ENCODE measurements at regions not wholly inside any gene's neighbourhood (a gene's known extent, or its start where the extent isn't known, plus 50 kb on each side); places are given as distances from the start of the nearest gene placed in this dataset.

DNA sequence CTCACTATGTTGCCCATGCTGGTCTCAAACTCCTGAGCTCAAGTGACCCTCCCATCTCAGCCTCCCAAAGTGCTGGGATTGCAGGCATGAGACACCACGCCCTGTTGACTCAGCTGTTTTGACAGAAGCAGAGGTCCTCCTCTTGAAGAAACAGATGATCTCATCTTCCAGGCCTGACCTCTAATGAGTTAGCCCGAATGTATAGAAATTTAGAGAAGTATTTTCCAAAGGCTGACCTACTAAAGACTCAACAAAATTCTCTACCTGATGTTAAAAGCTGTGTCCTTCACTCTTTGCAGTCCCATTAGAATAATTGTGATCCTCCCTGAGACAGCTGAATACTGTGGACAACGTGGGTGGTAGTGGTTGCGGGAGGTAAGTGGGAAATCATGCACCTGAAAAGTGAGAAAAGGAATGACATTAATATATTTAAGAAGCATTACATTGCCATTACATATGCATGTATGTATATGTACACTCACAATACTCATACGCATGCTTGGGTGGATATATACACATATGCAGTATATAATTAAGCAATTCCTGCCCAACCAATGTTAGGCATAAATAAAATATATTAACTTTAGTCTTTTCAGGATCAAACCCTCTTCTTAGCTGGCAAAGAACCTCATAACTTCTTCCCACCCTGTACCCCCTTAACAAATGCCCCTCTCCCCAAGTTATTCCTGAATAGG lies 204.6 kb upstream of the NR2F2 start:
- TF ChIP-seq CTCF (IDR thresholded peaks at IDR 0.05) (no peak), ZFX (IDR thresholded peaks at IDR 0.05; ENCODE audit: borderline replicate concordance) (no peak)

Measured in 22Rv1 (cell line).